ENCODE measurements at regions not wholly inside any gene's neighbourhood (a gene's known extent, or its start where the extent isn't known, plus 50 kb on each side); places are given as distances from the start of the nearest gene placed in this dataset.

- TF ChIP-seq EZH2 (IDR thresholded peaks at IDR 0.05) (no peak), POLR2AphosphoS5 (IDR thresholded peaks at IDR 0.05; ENCODE audit: borderline replicate concordance, low read depth, low read length) (no peak)
These were observed 394.4 kb downstream of the DAD1 start for GRCh38 chr14:22194664-22195063.

All from SK-N-MC (cell line).